ENCODE measurements at regions not wholly inside any gene's neighbourhood (a gene's known extent, or its start where the extent isn't known, plus 50 kb on each side); places are given as distances from the start of the nearest gene placed in this dataset.
A peak's percentile ranks its signal among the peaks of the same experiment; 100 is the strongest.

DNA sequence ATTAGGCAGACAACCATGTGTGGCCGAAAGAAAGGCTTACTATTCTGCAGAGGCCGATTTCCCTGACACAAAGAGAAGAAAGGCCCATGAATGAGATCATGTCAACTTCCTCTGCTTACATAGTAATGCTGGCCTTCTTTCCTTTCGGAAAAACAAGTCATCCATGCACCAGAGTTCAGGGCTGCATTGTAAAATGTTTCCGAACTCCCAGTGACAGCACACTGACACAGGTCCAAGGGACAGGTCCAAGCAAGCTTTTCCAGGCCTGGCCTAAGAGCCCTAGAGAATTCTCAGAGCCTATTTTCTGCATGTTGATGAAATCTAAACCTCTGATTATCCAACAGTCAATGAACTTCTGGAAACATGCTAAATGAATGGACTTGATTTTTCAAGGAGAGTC, 140.9 kb downstream of the ZNF608 start:
- Histone ChIP-seq H3K36me3 (ENCODE audit: control insufficient read depth in 2 of 2, extremely low read depth in 1 of 2, insufficient read depth in 2 of 2, low read length in 2 of 2) (no peaks in the 10 kb centered on the region), H3K4me1 (ENCODE audit: control insufficient read depth, extremely low read depth, insufficient read depth, low read length) (peaks cover 44% of the 10 kb centered on the region), H3K27me3 (ENCODE audit: control insufficient read depth in 2 of 2, insufficient read depth in 2 of 2, low read length in 2 of 2) (no peaks in the 10 kb centered on the region), H3K4me3 (replicated peaks in 1 of 3; ENCODE audit: insufficient read depth in 1 of 3, low read depth in 1 of 3, low read length in 3 of 3) (no peak overlapping the region), H3K9ac (replicated peaks; ENCODE audit: extremely low read depth, insufficient read depth, low read length) (peak overlapping the region; percentile 69), H3K9me3 (replicated peaks; ENCODE audit: control insufficient read depth, insufficient read depth, low read length) (no peaks in the 10 kb centered on the region), H3K79me2 (ENCODE audit: control insufficient read depth, insufficient read depth, low read length) (no peaks in the 10 kb centered on the region), H3K9me1 (replicated peaks; ENCODE audit: control insufficient read depth, extremely low read depth, insufficient read depth, low read length) (no peaks in the 10 kb centered on the region), H3K27ac (ENCODE audit: insufficient read depth, low read depth, low read length) (peak overlapping the region; percentile 86), H2AFZ (ENCODE audit: low read depth, low read length) (peak overlapping the region; percentile 61), H4K20me1 (replicated peaks; ENCODE audit: control insufficient read depth, extremely low read depth, insufficient read depth, low read length) (no peaks in the 10 kb centered on the region), H3K4me2 (ENCODE audit: insufficient read depth, low read length) (peak overlapping the region; percentile 34)
- ChIA-PET CTCF (interaction anchor here (0.9 kb wide), 1 partner anchor 15 kb away, joined by 3 read pairs; no protein-coding TSS in a partner anchor), POLR2A (interaction anchor here (1.0 kb wide), 1 partner anchor 45 kb away, joined by 3 read pairs; no protein-coding TSS in a partner anchor)
- FAIRE-seq, result peak; percentile 99
- DNase-seq (ENCODE audit: low read depth, low spot score), result peak; percentile 97
- TF ChIP-seq POLR2A (IDR thresholded peaks at IDR 0.05; ENCODE audit: low read depth, low read length) (no peak), JUN (IDR thresholded peaks at IDR 0.05; ENCODE audit: borderline replicate concordance, insufficient read depth, insufficient read length, low read depth) (peak; percentile 82), EZH2 (IDR thresholded peaks at IDR 0.05; ENCODE audit: borderline replicate concordance, low read depth, low read length, severe bottlenecking) (no peak), FOS (IDR thresholded peaks at IDR 0.05; ENCODE audit: borderline replicate concordance, insufficient read depth, low read length) (peak; percentile 80), GATA2 (IDR thresholded peaks at IDR 0.05; ENCODE audit: insufficient read depth, insufficient read length, low read depth, low read length) (peak; percentile 53), MYC (IDR thresholded peaks at IDR 0.05; ENCODE audit: low read depth, low read length) (peak; percentile 39), POLR2AphosphoS5 (IDR thresholded peaks at IDR 0.05; ENCODE audit: insufficient read depth, low read depth, low read length) (peak; percentile 26)
- TF ChIP-seq, protein P1, sequence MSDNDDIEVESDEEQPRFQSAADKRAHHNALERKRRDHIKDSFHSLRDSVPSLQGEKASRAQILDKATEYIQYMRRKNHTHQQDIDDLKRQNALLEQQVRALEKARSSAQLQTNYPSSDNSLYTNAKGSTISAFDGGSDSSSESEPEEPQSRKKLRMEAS (IDR thresholded peaks at IDR 0.05; ENCODE audit: insufficient read depth, insufficient read length), result no peak
- TF ChIP-seq, protein P2, sequence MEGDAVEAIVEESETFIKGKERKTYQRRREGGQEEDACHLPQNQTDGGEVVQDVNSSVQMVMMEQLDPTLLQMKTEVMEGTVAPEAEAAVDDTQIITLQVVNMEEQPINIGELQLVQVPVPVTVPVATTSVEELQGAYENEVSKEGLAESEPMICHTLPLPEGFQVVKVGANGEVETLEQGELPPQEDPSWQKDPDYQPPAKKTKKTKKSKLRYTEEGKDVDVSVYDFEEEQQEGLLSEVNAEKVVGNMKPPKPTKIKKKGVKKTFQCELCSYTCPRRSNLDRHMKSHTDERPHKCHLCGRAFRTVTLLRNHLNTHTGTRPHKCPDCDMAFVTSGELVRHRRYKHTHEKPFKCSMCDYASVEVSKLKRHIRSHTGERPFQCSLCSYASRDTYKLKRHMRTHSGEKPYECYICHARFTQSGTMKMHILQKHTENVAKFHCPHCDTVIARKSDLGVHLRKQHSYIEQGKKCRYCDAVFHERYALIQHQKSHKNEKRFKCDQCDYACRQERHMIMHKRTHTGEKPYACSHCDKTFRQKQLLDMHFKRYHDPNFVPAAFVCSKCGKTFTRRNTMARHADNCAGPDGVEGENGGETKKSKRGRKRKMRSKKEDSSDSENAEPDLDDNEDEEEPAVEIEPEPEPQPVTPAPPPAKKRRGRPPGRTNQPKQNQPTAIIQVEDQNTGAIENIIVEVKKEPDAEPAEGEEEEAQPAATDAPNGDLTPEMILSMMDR (IDR thresholded peaks at IDR 0.05; ENCODE audit: extremely low read depth in 1 of 2, insufficient read depth in 1 of 2, low read depth in 1 of 2, low read length in 2 of 2), result no peak
- BruUV-seq (replicated peaks), result no TSS peak
- dilution Hi-C loops (cut with MboI; ENCODE audit: extremely low pct_ligation_motif_present, low sequenced_read_pairs) (no loop called here), intact Hi-C loops (cut with micrococcal nuclease) (loop anchor here (1.0 to 10.0 kb wide), 3 partner anchors 8 to 489 kb away; no protein-coding TSS in a partner anchor)

Measured in endothelial cell of umbilical vein (primary cell).